HG02981 (cell line): ENCODE measurements at regions not wholly inside any gene's neighbourhood (a gene's known extent, or its start where the extent isn't known, plus 50 kb on each side); places are given as distances from the start of the nearest gene placed in this dataset.

Source experiments
- ATAC-seq: cut with Tn5 transposase; IDR thresholded peaks from one replicate; pipeline ENCODE4 v1.9.1; 2021; ENCODE audit warnings: mild to moderate bottlenecking, moderate library complexity; ENCODE audit not compliant: unreplicated experiment

DNA sequence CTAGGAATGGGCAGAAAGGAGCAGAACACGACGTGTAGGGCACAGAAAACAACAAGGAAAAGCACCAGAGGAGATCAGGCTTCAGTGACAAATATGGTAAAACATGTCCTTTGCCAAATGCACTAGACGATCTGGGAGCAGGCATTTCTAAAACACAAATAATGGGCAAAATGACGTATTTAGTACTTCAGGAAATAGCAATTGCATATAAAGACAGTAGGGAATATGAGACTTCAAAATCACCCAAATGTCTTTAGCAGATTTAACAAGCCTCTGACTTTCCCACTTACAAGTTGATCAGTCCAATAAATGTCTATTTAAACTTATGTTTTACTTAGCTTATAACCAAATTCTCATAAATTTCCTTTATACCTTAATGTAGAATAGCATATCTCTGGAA is 969.6 kb upstream of the C9orf72 start:
- no peak for ATAC-seq

DNA sequence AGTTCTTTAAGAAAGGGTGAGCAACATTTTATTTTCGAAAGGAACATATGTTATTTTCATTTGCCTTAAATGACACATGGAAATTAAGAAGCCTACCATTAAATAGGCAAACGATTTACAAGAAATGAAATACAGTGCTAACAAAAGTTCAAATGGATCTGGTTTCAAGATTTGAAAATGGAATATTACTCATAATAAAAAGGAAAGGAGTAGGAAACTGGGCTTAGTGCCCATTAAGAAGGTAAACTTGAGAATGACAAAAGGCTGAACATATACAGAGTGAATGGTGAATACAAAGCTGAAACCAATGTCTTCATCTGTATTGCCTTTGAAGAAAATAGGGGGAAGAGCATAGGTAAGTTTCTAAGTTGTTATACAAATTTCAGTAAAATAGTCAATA is 974.2 kb upstream of the C9orf72 start:
- no peak for ATAC-seq

DNA sequence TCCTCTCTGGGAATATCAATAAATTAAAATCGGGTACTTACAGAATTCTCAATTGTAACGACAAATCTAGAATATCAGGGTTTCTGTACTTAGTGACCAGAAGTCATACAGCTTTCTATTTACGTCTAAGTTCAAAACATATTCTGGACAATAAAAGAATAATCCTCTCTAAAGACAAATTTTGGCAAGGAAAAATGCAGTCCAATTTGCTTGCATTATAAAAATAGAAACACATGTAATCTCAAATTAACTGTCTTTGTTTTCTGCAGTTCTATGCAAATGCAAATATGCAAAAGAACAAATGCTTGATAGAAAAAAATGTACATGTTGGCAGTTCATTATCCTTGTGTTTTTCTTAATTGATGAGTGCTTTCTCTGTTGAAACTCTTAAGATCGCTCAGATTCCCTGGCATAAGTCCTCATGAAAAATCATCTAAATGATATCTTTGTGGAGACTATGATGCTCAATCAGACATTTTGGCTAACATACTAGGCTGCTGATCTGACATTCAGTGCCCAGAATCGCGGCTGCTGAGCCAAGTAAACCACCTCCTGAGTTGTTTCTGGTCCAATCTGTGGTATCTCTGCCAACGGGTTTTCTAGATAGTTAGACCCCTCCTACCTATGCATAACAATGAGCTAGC is 990.1 kb upstream of the C9orf72 start:
- ATAC-seq = no peak

DNA sequence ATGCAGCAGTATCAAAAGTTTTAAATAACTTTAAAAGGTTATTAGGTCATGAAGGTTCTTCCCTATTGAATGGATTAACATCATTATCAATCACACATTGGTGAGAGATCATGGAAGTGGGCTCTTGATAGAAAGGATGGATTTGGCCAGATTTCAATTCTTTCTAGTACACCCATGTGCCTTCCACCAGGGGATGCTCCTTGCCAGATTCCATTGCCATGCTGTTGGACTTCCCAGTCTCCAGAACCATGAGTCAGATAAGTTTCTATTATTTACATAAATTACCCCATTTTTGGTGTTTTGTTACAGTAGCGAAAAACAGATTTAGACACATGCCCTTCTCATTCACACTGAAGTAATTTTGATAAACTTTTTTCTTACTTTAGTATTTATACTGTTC is 1010.6 kb upstream of the C9orf72 start:
- ATAC-seq = no peak

DNA sequence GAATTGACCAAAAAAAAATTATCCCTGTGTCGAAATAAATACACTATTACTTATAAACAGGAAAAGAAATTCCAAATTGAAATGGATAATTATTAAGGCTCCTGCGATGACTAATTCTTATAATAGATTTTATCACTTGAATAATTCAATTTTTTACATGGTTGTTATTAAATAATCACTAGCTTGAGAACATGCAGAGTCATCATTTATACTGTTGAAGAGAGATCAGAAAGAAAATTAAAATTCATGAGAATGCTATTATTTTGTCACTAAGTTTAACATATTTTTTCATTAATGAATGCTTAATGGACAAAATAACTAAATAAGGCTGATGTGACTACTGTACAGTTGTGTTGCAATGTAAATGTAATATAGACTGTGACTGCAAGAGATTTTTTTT is 1011.3 kb upstream of the C9orf72 start:
- no peak for ATAC-seq

DNA sequence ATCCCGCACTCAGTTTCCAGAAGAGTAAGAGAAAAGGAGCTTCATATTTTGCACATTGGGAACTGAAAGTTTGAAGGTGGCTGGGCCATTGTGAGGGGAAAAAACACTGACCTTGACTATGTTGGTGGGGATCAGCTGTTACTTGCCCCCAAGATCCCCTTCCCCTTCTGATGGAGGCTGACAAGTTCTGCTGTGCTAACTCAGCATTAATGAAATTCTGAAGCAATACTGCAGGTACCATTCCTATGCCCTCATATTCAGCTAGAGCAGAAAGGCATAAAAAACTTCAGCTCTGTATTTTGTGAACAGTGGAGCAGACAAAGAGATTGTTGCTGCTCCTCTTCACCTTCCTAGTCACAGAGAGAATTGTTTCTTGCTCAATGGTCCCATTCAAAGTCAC is 1013.8 kb upstream of the C9orf72 start:
- no peak for ATAC-seq

DNA sequence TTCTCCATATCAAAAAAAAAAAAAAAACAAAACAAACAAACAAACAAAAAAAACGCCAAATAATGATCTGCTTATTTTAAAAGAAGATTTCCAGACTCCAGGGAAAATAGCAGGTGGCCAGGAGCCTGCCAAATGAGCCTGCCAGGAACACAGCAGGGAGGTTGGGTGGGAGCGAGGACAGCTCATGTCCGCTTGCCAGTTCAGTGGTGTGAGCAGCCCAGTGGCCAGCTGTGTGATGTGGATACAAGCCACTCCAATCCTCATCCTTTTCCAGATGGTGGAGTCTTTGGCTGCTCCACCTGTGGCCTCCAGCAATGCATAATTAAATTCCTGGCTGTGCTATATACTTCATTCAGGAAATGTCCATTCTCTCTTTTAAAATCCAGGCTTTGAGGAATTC is 1025.1 kb upstream of the C9orf72 start:
- no peak for ATAC-seq

DNA sequence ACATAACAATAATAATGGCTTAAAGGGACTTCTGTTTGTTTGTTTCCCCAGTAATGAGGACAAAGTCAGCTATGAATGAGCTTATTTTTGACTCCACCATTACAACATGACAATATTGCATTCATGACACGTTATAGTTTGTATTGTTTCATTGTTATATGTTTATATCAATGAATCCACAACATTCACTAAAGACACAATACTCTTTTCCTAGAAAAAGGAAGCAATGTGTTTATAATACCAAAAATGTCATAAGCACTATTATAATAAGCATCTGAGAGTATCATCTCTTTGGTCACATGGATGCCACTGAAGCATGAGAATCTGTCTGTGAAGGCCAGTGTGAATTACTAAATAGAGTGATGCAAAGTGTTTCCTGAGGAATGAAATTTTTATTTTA is 1026.9 kb upstream of the C9orf72 start:
- ATAC-seq = no peak

DNA sequence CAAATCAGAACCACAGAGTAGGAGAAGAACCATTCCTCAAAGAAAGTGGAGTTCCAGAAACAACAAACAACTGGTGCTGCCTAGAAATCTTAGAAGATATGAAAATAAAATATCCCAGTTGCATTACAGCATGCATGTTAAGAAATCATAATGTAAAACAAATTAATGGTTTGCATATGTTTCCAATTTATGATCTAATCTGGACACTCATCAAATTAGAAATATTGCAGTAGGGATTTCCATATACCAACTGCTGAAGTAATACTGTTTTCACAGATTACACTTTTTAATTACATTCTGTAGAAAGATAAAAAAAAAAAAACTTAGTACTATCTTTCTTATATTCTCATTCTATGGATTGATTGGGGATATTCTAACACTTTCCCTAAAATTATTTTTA is 1034.6 kb upstream of the C9orf72 start:
- no peak for ATAC-seq

DNA sequence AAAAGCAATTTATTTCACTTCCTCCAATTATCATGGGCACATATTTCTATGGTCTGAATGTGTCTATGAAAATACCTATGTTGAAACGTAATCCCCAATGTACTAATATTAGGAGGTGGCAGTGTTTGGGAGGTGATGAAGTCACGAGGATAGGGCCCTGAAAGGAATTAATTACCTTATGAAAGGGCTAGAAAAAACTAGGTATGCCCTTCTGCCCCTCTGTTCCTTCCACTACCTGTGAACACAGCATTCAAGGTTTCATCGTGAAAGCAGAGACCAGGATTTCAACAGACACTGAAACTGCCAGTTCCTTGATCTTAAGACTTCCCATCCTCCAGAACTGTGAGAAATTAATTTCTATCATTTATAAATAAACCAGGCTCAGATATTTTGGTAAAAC is 1037.1 kb upstream of the C9orf72 start:
- ATAC-seq = no peak

DNA sequence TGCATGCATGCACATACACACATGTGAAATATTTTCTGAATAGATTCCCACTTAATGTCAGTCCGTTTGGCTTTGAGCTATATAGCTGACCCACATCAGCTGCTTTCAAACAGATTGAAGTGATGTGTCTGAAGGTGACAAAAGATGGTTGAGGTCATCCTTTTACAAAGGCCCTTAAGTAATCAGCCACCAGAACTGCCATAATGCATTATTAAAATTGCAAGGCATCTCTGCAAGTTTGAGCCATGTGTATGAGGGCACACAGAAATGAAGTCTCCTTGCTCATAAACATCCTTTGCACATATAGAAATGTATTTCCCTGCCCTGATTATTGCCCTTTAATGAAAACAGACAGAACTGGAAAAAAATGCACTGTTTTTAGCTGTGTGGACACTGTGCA is 1043.0 kb upstream of the C9orf72 start:
- no peak for ATAC-seq

DNA sequence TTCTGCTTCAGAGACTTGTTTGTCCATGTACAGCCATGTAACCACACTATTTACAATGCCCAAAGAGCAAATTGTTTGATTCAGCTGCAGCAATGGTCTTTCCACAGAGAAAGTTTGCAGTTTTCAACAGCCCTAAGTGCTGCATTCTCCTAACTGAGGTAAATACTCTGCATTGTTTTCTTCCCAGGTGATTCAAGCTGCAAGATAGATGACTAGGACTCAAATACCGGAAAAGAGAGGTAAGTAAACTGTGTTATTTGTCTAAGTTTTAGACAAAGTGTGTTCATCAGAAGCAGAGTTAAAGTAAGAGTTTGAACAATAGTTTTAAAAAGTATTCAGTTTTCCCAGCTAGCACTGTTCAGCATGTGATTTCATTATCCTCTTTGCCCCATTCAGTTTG is 1046.7 kb upstream of the C9orf72 start:
- ATAC-seq = no peak

DNA sequence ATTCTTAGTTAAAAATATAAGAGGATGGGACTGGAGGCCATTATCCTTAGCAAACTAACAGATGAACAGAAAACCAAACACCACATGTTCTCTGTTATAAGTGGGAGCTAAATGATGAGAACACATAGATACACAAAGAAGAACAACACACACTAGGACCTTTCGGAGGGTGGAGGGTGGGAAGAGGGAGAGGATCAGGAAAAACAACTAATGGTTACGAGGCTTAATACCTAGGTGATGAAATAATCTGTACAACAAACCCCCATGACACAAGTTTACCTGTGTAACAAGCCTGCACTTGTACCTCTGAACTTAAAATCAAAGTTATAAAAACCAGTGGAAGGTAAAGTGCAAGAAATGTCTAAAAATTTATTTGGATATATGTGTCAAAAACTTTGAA is 1047.4 kb upstream of the C9orf72 start:
- ATAC-seq = no peak

DNA sequence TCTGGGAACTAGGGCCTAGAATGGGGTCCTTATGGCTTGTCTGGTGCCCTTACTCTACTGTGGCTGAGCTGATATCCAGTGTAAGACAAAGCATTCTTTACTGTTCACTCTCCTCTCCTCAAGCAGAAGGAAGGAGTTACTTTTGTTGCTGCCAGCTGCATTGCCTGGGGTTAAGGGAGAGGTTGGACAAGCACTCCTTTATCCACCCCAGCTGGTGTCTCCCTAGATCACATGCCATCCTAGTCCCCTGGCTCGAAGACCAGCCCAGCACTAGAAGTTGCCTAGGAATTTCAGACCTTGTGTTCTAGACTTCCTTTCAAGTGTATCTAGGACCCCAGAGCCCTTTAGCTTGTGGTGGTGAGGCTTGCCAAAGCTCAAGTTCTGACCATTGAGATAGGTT is 1051.5 kb upstream of the C9orf72 start:
- no peak for ATAC-seq

DNA sequence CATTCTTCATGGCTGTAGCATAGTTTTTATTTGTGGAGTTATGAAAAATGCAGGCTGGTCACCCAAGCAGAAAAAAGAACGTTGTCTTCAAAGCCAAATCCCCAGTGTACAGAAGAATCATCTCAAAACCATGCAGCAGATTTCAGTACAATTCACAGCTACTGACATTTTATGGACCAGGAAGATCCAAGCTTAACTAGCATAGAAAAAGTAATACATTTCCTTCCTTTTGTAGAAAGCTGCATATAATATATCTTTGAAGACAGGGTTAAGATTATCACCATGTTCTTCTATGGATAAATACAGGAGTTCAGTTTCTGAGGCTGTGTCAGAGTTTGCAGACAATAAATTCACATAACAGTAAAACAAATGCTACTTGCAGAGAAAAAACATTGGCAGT is 1054.8 kb upstream of the C9orf72 start:
- ATAC-seq = no peak

DNA sequence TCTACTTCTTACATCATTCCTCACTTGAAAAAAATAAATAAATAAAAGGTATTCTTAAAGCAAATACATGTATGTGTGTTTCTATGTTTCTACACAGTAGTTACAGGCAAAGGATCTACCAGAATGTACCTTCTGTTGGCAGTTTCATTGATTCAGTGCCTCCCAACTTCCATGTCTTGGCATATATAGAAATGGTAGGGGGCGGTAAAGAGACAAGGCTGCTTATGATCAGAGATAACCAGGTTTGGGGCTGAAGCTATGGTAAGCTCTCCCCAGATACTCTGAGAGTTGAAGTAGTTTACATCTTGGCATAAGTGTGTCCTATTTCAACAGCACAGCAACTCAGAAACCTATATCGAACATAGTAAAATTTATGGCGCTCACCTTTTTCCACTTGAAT is 1075.4 kb upstream of the C9orf72 start:
- ATAC-seq = no peak

DNA sequence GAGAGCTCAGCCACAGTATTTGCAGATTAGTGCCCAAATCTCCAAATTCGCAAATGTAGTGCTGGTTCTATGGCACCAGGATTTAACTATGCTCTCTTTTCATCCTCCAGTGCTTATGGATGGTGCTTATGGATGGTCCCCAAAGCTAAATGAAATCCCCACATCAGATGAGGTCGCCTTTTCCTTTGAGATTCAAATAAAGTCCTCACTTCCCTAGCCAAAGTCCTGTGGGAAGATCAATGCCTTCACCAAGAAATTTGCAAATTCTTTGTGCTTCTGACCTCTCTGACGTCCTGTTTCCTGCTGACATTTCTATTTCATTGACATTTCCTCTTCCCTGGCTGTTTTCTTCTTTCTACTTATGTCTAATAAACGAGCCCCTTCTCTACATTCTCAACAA is 1077.0 kb upstream of the C9orf72 start:
- ATAC-seq = no peak

DNA sequence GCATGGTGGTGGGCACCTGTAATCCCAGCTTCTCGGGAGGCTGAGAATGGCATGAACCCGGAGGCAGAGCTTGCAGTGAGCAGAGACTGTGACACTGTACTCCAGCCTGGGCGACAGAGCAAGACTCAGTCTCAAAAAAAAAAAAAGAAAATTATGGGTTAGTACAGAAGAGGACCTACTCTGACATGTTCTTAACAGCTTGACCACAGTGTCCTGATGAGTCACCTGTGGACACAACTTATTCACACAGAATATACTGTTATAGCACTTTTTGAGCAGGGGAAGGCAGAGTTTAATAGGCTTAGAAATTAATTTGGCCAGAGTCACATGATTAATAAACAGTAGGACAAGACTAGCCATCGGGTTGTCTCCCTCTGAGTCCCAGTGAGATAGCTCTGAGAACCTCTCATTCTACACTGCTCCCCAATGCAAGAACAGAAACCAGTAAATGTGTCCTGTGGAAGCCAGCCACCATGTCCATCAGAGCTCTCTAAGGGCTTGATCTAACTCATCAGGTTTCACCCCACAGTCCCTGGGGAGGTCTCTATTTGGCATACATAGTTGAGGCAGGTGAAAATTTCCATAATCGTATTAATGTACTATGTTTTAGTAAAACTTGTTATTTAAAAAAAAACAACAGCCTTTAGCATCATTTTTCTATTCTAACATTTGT is 1077.9 kb upstream of the C9orf72 start:
- no peak for ATAC-seq

DNA sequence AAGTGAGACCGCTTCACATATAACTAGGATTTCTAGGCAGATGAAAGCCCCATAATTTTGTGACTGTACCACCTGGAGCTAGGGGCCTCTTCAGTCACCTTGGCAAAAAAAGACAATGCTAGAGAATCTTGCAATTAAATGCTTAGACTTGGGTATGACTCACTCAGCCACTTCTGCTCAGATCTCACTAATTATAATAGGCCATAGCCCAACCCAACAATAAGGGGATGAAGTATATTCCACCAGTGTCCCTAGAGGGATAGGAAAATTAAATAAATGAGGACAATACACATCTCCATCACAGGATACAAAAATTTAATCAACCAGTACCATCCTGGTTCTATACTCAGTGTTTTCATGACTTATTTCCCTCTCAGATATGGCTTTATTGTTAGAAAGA is 1079.9 kb upstream of the C9orf72 start:
- no peak for ATAC-seq

DNA sequence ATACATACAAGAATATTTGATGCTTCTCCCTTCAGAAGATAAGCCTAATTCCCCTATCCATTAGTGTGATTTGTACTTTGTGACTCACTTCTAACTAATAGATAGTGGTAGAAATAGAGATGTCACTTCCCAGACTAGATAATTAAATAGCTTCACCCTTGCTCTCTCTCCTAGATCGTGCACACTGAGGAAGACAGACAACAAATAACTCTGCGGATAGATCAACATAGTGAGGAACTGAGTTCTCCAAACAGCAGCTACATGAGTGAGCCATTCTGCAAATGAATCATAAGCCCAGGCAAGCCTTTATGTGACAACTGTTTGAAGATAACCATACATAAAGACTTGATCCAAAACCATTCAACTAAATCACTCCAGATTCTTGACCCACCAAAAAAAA is 1083.4 kb upstream of the C9orf72 start:
- ATAC-seq = no peak

DNA sequence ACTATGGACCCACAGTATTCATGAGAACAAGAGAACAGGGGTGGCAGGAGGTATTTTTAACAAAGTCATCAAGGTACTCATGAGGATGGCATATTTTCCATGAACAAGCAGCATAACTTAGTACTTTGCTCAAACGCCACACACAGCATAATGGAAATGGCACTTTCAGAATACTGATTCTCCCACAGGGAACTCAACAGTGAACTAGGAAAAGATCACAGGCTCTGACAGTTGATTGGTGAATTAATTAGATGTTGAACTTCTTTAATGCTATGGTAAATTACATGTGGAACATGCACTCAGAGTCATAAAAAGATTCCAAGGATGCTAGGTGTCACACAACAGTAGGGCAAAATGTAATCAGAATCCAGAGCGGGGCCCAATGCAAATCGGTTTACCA is 1088.6 kb upstream of the C9orf72 start:
- ATAC-seq = no peak

DNA sequence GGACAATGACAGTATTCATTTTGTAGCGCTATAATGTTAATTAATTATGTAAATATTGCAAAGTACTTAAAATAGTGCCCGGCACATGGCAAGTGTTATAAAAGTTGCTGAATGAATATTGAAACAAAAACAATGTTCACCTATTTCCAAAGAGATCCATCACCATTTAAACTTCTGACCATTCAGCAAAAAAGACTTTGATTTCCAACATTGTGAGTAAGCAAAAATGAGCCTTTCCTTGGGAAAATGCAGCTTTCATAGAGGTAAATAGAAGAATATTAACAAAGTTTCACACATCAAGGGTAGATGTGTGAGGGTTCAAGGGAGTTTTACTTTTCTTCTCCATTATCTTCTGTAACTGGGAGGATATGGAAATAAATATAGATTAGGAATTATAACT is 1089.4 kb upstream of the C9orf72 start:
- no peak for ATAC-seq

DNA sequence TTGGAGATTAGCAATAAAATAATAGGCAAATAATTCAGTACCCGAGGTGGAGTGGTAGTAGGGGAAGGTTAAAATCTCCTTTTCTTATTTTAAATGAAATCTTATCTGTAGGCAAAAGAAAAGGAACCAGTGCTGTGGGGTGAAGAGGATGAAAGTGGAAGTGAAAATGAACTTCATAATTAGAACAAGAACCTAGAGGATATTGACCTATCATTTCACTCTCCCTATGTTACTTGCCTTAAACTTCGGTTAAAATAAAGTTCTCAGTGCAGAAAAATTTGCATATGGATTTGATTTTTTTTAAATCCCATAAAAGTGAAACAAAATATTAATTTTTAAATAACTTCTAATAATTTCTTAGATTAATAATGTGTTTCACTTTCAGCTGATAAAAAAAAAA is 1094.9 kb upstream of the C9orf72 start:
- ATAC-seq = peak; percentile 93
